NCI-H460 (cell line): ENCODE measurements at regions not wholly inside any gene's neighbourhood (a gene's known extent, or its start where the extent isn't known, plus 50 kb on each side); places are given as distances from the start of the nearest gene placed in this dataset.
"Not testable (repeated sequence)": the region's sequence is repeated elsewhere in the genome, so short reads cannot be mapped to it uniquely, and the experiment has no call there.

Experiments
- DNase-seq: peaks from one replicate; pipeline ENCODE4 v3.0.0-alpha.2; 2016; ENCODE audit warnings: low read depth; ENCODE audit errors: extremely low read depth

GRCh38 chr16:59826767-59827166 is 1092.7 kb upstream of the GOT2 start:
- DNase-seq, result no peak

- DNase-seq, result not testable (repeated sequence)
Observed at GRCh38 chr16:59809488-59809887, 1075.4 kb upstream of the GOT2 start.

- no peak for DNase-seq
Observed at GRCh38 chr16:59783191-59783590, 1049.1 kb upstream of the GOT2 start.

- no peak for DNase-seq
Observed at GRCh38 chr16:59773330-59773729, 1039.2 kb upstream of the GOT2 start.

DNA sequence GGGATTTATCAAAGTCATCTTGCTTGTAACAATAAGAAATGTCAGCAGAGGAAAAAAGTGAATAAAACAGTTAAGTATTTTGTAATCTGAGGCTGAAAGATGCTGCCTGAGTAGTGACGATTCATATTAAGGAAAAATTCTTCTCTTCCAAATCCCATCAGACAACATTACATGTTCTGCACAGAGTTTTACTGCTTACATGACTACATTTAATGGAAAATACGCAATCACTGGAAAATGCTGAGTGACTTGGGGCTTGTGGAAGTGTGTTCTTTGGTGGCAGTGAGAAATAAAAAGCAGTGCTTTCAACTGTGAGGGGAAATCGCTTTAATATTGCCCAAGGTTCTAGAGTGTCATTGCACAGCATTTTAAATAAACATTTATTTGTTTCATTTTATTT is 1025.2 kb upstream of the GOT2 start:
- no peak for DNase-seq

- no peak for DNase-seq
Observed at GRCh38 chr16:59758848-59759247, 1024.7 kb upstream of the GOT2 start.

GRCh38 chr16:59754854-59755253 is 1020.7 kb upstream of the GOT2 start:
- DNase-seq, result no peak

DNA sequence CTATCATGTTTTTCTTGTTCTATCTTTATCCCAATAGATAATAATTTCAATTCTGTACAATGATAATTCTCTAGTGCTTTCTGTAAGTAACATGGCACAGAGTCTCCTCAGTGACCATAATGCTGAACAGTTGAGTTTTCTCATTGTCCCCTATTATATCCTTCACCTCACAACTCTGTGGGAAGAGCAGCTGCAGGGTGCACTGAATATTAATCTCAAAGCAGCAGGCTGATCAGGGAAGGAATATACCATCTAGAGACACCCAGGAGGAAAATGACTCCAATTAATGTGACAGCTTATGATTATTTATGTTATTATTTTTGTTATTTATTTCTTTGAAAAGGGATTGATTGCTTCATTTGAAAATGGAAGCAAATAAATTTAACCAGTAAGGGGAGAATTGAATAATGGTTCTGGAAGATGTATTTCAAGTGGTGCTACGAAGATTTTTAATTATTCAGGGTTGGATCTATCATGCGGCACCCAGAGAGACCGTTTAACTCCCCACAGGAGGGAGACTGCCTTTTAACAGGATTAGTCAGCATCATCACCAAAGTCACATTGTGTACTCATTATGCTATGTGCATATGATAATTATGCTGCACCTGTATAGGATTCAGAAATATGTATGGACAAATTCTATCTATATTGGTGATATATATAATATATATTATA is 1015.7 kb upstream of the GOT2 start:
- DNase-seq, result no peak

GRCh38 chr16:59748531-59748930 is 1014.4 kb upstream of the GOT2 start:
- DNase-seq, result no peak

GRCh38 chr16:59743504-59743903 is 1009.4 kb upstream of the GOT2 start:
- DNase-seq, result no peak

GRCh38 chr16:59740858-59741257 is 1006.7 kb upstream of the GOT2 start:
- no peak for DNase-seq

GRCh38 chr16:59737274-59737673 is 1003.2 kb upstream of the GOT2 start:
- no peak for DNase-seq

DNA sequence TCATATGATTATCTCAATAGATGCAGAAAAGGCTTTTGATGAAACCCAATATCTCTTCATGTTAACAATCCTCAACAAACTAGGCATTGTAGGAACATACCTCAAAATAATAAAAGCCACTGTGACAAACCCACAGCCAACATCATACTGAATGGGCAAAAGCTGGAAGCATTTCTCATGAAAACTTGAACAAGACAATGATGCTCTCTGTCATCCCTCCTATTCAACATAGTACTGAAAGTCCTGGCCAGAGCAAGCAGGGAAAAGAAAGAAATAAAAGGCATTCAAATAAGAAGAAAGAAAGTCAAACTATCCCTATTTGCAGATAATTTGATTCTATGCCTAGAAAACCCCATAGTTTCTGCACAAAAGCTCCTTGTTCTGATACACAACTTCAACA is 999.2 kb upstream of the GOT2 start:
- no peak for DNase-seq

GRCh38 chr16:59729613-59730012 is 995.5 kb upstream of the GOT2 start:
- no peak for DNase-seq

DNA sequence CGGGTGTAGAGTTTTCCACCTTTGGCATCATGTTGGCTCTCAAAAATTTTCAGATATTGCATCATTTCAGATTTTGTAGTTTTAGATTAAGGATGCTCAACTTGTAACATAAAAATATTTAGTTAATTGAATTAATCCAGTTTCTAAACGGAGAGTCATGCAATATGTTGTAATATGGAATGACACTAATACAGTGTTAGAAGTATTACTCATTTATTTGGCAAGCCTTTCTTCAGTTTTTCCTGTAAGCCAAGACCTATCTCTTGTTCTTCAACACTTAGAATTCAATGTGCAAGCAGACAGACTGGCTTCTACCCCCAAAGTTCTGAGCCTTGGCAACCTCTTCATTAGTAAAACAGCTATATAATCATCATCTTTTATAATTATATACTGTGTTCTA is 985.0 kb upstream of the GOT2 start:
- peak; percentile 20 for DNase-seq

DNA sequence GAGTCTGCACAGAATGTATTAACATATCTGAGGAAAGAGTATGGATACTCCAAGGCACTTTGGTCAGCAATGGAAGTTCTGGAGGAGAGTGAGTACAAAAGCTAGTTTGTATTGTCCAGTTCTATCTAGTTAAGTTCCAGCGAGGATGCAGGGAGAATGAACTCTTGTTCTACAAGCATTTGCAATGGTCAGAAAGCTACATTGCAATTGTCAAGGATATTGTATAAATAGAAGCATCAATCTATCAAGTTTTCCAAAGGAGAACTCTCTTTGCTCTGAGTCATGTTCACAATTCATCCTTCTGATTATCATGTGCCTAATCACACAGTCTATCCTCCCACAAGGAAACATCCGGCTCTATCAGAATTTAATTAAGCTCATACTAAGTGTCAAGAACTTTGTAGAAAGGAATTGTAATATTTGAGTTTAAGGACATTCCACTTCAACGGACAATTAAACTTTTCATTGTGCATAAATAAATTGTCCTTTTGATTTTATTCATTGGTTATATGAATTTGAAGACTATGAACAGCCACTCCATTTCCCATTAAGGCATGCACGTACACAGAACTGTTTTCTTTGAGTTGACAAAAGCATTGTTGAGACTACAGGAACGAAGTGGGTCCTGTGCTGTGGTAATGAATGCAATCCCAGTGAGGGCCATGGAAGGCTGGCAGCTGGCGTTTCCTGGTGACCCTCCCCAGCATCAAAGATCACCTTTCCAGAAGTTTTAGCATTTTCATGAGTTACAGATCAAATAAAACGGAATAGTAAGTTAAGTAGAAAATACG is 973.5 kb upstream of the GOT2 start:
- DNase-seq, result no peak

- DNase-seq, result no peak
Observed at GRCh38 chr16:59701963-59702930, 968.1 kb upstream of the GOT2 start.

GRCh38 chr16:59699786-59700185 is 965.7 kb upstream of the GOT2 start:
- no peak for DNase-seq

DNA sequence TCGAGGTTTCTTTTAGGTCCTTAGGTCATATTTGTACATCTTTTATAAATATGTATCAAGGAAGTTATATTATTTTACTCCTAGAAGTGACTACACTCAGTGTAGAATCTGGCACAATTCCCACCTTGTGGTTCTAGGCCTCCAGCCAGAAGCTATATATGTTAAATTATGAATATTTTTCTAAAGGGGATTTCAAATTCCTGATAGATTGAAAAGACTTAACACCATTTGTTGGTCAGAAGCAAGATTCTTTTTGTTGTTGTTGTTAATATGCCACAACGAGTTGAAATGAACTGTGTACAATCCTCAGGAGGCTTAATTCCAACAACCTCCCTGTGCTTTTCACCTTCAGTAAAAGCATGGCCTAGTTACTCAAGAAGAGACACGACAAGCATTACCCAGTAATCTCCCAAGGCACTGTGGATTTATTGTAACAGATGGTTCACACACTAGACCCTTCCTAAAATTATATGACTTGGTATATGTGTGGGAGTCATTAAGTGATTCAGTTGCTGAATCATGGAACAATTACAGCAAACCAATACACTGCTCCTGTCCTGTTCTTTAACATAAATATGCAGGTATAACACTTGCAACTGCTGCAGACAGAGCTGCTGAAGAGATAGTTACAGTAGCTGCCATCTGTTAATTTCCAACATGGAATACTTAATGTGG is 964.4 kb upstream of the GOT2 start:
- DNase-seq, result no peak

- no peak for DNase-seq
Observed at GRCh38 chr16:59697761-59698160, 963.6 kb upstream of the GOT2 start.

- no peak for DNase-seq
Observed at GRCh38 chr16:59697236-59697635, 963.1 kb upstream of the GOT2 start.
